ENCODE measurements at regions not wholly inside any gene's neighbourhood (a gene's known extent, or its start where the extent isn't known, plus 50 kb on each side); places are given as distances from the start of the nearest gene placed in this dataset.

GRCh38 chr12:107277855-107278254 is 184.5 kb upstream of the CRY1 start:
- H3K4me1 Mint-ChIP-seq (ENCODE audit: low read depth) = no peaks in the 10 kb centered on the region
- H3K9me3 Mint-ChIP-seq (ENCODE audit: low read depth) = no peaks in the 10 kb centered on the region

GRCh38 chr12:107282628-107283027 is 189.3 kb upstream of the CRY1 start:
- Mint-ChIP-seq H3K4me3 (no peak overlapping the region), H3K36me3 (no peaks in the 10 kb centered on the region), H3K27me3 (no peaks in the 10 kb centered on the region), H3K9me3 (ENCODE audit: low read depth) (peaks cover 3% of the 10 kb centered on the region), H3K27ac (no peak overlapping the region), H3K4me1 (ENCODE audit: low read depth) (peaks cover 4% of the 10 kb centered on the region)

More at GRCh38 chr12:107277855-107278254, 184.5 kb upstream of the CRY1 start:
- Mint-ChIP-seq H3K27ac (no peak overlapping the region), H3K4me3 (no peak overlapping the region), H3K27me3 (no peaks in the 10 kb centered on the region), H3K36me3 (no peaks in the 10 kb centered on the region)

- Mint-ChIP-seq H3K27me3 (no peaks in the 10 kb centered on the region), H3K4me3 (no peak overlapping the region), H3K36me3 (no peaks in the 10 kb centered on the region), H3K9me3 (ENCODE audit: low read depth) (peaks cover 3% of the 10 kb centered on the region), H3K4me1 (ENCODE audit: low read depth) (peaks cover 9% of the 10 kb centered on the region), H3K27ac (no peak overlapping the region)
Observed at GRCh38 chr12:107283652-107284051, 190.3 kb upstream of the CRY1 start.

- Mint-ChIP-seq H3K9me3 (ENCODE audit: low read depth) (peaks cover 3% of the 10 kb centered on the region), H3K4me3 (no peak overlapping the region), H3K27me3 (no peaks in the 10 kb centered on the region), H3K27ac (no peak overlapping the region), H3K36me3 (no peaks in the 10 kb centered on the region), H3K4me1 (ENCODE audit: low read depth) (peaks cover 9% of the 10 kb centered on the region)
Observed at GRCh38 chr12:107284692-107285091, 191.3 kb upstream of the CRY1 start.

DNA sequence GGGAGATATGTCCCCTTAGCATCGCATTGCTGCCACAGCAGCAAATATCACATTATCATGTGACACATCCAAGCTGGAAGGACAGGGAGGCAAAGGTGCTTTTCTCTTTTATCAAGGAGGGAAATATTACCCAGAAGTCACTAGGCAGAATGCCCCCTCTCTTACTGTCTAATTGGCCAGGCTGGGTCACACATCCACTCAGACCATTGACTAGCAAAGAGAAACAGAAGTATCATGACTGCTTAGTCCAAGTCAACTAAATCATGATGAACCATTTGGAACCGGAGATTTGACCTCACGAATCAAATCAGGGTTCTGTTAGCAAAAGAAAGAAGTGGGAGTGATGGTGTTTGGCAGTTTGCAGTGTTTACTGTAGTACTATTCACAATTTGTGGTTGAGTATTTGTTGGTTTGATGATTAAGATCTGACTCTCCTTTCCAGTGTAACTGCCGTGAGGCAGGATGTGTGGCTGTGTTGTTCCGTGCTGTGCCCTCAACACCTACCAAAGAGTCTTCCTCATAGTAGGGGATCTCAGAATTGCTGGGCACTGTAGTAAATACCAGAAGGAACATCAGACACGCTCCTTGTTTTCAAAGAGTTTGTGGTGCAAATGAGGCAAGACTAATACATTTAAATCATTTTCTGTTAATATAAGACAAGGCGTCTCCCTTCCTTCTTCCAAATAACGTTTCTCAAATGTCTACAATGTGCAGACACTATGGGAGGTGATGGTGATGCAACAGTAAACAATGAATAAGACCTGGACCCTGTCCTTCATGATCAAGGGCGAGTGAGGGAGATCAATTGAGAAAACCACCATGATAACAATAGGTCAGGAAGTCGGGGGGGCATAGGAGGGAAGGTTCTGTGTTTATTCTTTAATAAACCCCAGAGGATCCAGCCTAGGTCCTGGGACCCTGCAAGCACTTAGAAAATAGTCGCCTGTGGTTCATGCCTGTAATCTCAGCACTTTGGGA is 194.4 kb upstream of the CRY1 start:
- Mint-ChIP-seq H3K27me3 (no peaks in the 10 kb centered on the region), H3K9me3 (ENCODE audit: low read depth) (peaks cover 3% of the 10 kb centered on the region), H3K36me3 (no peaks in the 10 kb centered on the region), H3K4me1 (ENCODE audit: low read depth) (peaks cover 9% of the 10 kb centered on the region), H3K4me3 (no peak overlapping the region), H3K27ac (no peak overlapping the region)

DNA sequence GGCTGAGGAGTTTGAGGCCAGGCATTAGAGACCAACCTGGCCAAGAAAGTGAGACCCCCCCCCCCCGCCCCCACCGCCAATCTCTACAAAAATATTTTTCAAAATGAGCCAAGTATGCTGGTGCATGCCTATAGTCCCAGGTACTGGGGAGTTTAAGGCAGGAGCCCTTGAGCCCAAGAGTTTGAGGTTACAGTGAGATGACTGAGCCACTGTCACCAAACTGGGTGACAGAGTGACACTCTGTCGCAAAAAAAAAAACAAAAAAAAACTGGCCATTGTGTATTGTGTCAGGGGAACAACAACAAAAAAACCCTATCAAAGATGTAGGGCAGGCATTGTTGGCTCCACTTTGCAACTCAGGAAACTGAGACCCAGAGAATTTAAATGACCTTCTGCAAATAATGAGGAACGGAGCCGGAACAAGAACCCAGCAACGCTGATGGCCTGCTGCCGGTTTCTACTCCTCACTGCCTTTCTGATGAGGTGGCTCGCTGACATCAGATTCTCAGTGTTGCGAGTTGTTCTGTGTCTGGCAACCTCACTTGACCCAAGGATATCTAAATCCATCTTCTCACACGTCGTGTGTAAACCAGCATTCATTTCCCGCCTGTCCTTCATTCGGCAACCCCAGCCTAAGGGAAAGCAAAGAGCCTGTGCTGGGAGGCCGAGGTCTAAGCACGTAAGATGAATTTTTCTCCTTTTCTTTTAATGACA is 195.2 kb upstream of the CRY1 start:
- H3K27ac Mint-ChIP-seq = no peak overlapping the region
- no peak overlapping the region for H3K4me3 Mint-ChIP-seq
- peaks cover 2% of the 10 kb centered on the region for H3K9me3 Mint-ChIP-seq (ENCODE audit: low read depth)

DNA sequence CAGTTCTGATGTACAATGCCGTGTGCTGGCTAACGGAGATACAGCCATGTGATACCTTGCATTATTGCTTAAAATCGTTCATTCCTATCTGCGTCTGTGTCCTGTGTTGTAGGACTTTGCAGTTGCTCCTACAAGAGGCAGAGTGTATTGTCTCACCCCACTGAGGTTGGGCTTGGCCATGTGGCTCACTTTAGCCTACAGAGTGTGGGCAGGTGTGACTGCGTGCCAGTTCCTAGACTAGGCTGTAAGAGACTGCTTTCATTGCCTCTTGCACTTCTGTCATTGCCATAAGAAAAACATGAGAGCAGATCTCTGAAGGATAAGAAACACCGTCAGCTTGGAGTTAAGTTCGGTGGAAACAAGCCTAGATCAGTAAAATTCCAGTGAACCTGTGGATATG is 197.7 kb upstream of the CRY1 start:
- Mint-ChIP-seq H3K9me3 (ENCODE audit: low read depth) (no peaks in the 10 kb centered on the region), H3K4me3 (no peak overlapping the region), H3K36me3 (no peaks in the 10 kb centered on the region), H3K27ac (no peak overlapping the region), H3K27me3 (no peaks in the 10 kb centered on the region), H3K4me1 (ENCODE audit: low read depth) (peaks cover 9% of the 10 kb centered on the region)

More for the DNA sequence above, 195.2 kb upstream of the CRY1 start:
- H3K4me1 Mint-ChIP-seq (ENCODE audit: low read depth) = peaks cover 9% of the 10 kb centered on the region
- H3K36me3 Mint-ChIP-seq = no peaks in the 10 kb centered on the region
- H3K27me3 Mint-ChIP-seq = no peaks in the 10 kb centered on the region

GRCh38 chr12:107296681-107297089 is 203.3 kb upstream of the CRY1 start:
- Mint-ChIP-seq H3K36me3 (no peaks in the 10 kb centered on the region), H3K4me3 (no peak overlapping the region), H3K9me3 (ENCODE audit: low read depth) (no peaks in the 10 kb centered on the region), H3K4me1 (ENCODE audit: low read depth) (peaks cover 4% of the 10 kb centered on the region), H3K27ac (no peak overlapping the region), H3K27me3 (peaks cover under 1% of the 10 kb centered on the region)

- Mint-ChIP-seq H3K27me3 (peaks cover 1% of the 10 kb centered on the region), H3K36me3 (no peaks in the 10 kb centered on the region), H3K4me3 (no peak overlapping the region), H3K27ac (no peak overlapping the region), H3K9me3 (ENCODE audit: low read depth) (no peaks in the 10 kb centered on the region), H3K4me1 (ENCODE audit: low read depth) (no peaks in the 10 kb centered on the region)
Observed at GRCh38 chr12:107302649-107303341, 209.4 kb upstream of the CRY1 start.

GRCh38 chr12:107304588-107305532 is 211.5 kb upstream of the CRY1 start:
- Mint-ChIP-seq H3K4me3 (no peak overlapping the region), H3K4me1 (ENCODE audit: low read depth) (peaks cover 10% of the 10 kb centered on the region), H3K36me3 (no peaks in the 10 kb centered on the region), H3K9me3 (ENCODE audit: low read depth) (no peaks in the 10 kb centered on the region), H3K27ac (no peak overlapping the region), H3K27me3 (peaks cover 1% of the 10 kb centered on the region)

GRCh38 chr12:107306141-107306659 is 212.9 kb upstream of the CRY1 start:
- no peaks in the 10 kb centered on the region for H3K36me3 Mint-ChIP-seq
- no peak overlapping the region for H3K4me3 Mint-ChIP-seq
- H3K27me3 Mint-ChIP-seq = peaks cover 1% of the 10 kb centered on the region
- peaks cover 10% of the 10 kb centered on the region for H3K4me1 Mint-ChIP-seq (ENCODE audit: low read depth)
- H3K27ac Mint-ChIP-seq = no peak overlapping the region
- no peaks in the 10 kb centered on the region for H3K9me3 Mint-ChIP-seq (ENCODE audit: low read depth)

GRCh38 chr12:107308310-107308709 is 215.0 kb upstream of the CRY1 start:
- Mint-ChIP-seq H3K36me3 (no peaks in the 10 kb centered on the region), H3K9me3 (ENCODE audit: low read depth) (no peaks in the 10 kb centered on the region), H3K27ac (no peak overlapping the region), H3K27me3 (no peaks in the 10 kb centered on the region), H3K4me3 (no peak overlapping the region), H3K4me1 (ENCODE audit: low read depth) (peaks cover 10% of the 10 kb centered on the region)

GRCh38 chr12:107309020-107309419 is 215.7 kb upstream of the CRY1 start:
- no peaks in the 10 kb centered on the region for H3K27me3 Mint-ChIP-seq
- H3K27ac Mint-ChIP-seq = no peak overlapping the region
- H3K4me1 Mint-ChIP-seq (ENCODE audit: low read depth) = peaks cover 10% of the 10 kb centered on the region
- no peak overlapping the region for H3K4me3 Mint-ChIP-seq
- no peaks in the 10 kb centered on the region for H3K9me3 Mint-ChIP-seq (ENCODE audit: low read depth)
- H3K36me3 Mint-ChIP-seq = no peaks in the 10 kb centered on the region

- no peak overlapping the region for H3K27ac Mint-ChIP-seq
Observed at GRCh38 chr12:107310621-107311020, 217.3 kb upstream of the CRY1 start.

More at GRCh38 chr12:107310621-107311020, 217.3 kb upstream of the CRY1 start:
- Mint-ChIP-seq H3K4me3 (no peak overlapping the region), H3K4me1 (ENCODE audit: low read depth) (peaks cover 10% of the 10 kb centered on the region), H3K9me3 (ENCODE audit: low read depth) (no peaks in the 10 kb centered on the region), H3K36me3 (no peaks in the 10 kb centered on the region), H3K27me3 (no peaks in the 10 kb centered on the region)
